ENCODE measurements at regions not wholly inside any gene's neighbourhood (a gene's known extent, or its start where the extent isn't known, plus 50 kb on each side); places are given as distances from the start of the nearest gene placed in this dataset.

GRCh38 chr14:59067127-59067894 is 121.2 kb upstream of the DAAM1 start:
- TF ChIP-seq CTCF (IDR thresholded peaks at IDR 0.05; ENCODE audit: poor library complexity, severe bottlenecking) (no peak), MXI1 (conservative IDR thresholded peaks at IDR 0.05; ENCODE audit: poor library complexity, severe bottlenecking) (no peak), EZH2 (IDR thresholded peaks at IDR 0.05; ENCODE audit: borderline replicate concordance, insufficient read depth, low read length, poor library complexity, severe bottlenecking) (no peak), EP300 (conservative IDR thresholded peaks at IDR 0.05; ENCODE audit: poor library complexity, severe bottlenecking) (no peak), RAD21 (conservative IDR thresholded peaks at IDR 0.05) (no peak), TAF1 (IDR thresholded peaks at IDR 0.05; ENCODE audit: low read depth) (no peak)
